GM12878 (cell line): ENCODE measurements at regions not wholly inside any gene's neighbourhood (a gene's known extent, or its start where the extent isn't known, plus 50 kb on each side); places are given as distances from the start of the nearest gene placed in this dataset.

Experiments used
- ATAC-seq: fragments of 200-7000 bp; cut with Tn5 transposase; 3 replicates; pipeline ENCODE4 v1.9.1; 2020; ENCODE audit warnings: mild to moderate bottlenecking, moderate library complexity
- BruUV-seq: library from RNA; stranded (reverse); fragments of 400-500 nt; replicated peaks from 2 replicates; lab custom pipeline; 2021; lab: Mats Ljungman, UMichigan
- CTCF ChIA-PET: fragments of 300-600 bp; sonication (Branson Sonifier 250); formaldehyde crosslinking; extraction: SDS; loops from one replicate; lab custom pipeline; 2021; ENCODE audit warnings: inconsistent platforms; lab: Yijun Ruan, JAX
- POLR2A ChIA-PET: fragments of 350-600 bp; formaldehyde crosslinking; extraction: SDS; loops from one replicate; lab custom pipeline; 2021; ENCODE audit warnings: inconsistent platforms; lab: Charles Lee
- RAD21 ChIA-PET: fragments of 300-600 bp; sonication (Branson Sonifier 250); formaldehyde crosslinking; loops from one replicate; lab custom pipeline; 2023; ENCODE audit warnings: antibody characterized with exemption; ENCODE audit not compliant: unreplicated experiment; lab: Charles Lee
- SMC1A ChIA-PET: fragments of 300-600 bp; sonication (Branson Sonifier 250); formaldehyde crosslinking; loops from one replicate; lab custom pipeline; 2023; ENCODE audit not compliant: unreplicated experiment, uncharacterized antibody; lab: Charles Lee
- DNase-seq: peaks from one replicate; pipeline ENCODE4 v3.0.0-alpha.2; 2011; ENCODE audit warnings: low read depth, low spot score
- FAIRE-seq: peaks from 3 replicates; lab custom pipeline; 2011; peaks lifted over from hg19 to GRCh38; lab: Jason Lieb, UNC
- H2AFZ ChIP-seq: 2 replicates; pipeline ENCODE4 v1.6.0; 2011; ENCODE audit warnings: low read depth, low read length, control low read depth; ENCODE audit not compliant: control insufficient read depth
- H3K27ac ChIP-seq: 2 replicates; pipeline ENCODE4 v1.5.1; 2011; ENCODE audit warnings: control low read depth; ENCODE audit not compliant: control insufficient read depth, insufficient read depth
- H3K27me3 ChIP-seq, 2 experiments: replicated peaks in 1 of 2; 2 replicates each; pipeline versions ENCODE4 v1.6.0 to v1.6.1; 2011; ENCODE audit warnings: low read length in 1 of 2; ENCODE audit not compliant: control insufficient read depth in 2 of 2, insufficient read depth in 2 of 2
- H3K36me3 ChIP-seq, 2 experiments: 2 replicates each; pipeline ENCODE4 v1.5.1; 2011; ENCODE audit warnings: low read length in 1 of 2; ENCODE audit not compliant: control insufficient read depth in 2 of 2, insufficient read depth in 2 of 2
- H3K4me1 ChIP-seq: 2 replicates; pipeline ENCODE4 v1.6.1; 2011; ENCODE audit warnings: mild to moderate bottlenecking, low read length, moderate library complexity, mixed read lengths; ENCODE audit not compliant: control insufficient read depth, insufficient read depth
- H3K4me2 ChIP-seq: 2 replicates; pipeline ENCODE4 v1.6.0; 2011; ENCODE audit warnings: control low read depth; ENCODE audit not compliant: control insufficient read depth, insufficient read depth
- H3K4me3 ChIP-seq: fragments of 200-600 bp; sonication (generic); 2 replicates; pipeline ENCODE4 v1.5.1; 2016
- H3K79me2 ChIP-seq: 2 replicates; pipeline ENCODE4 v1.6.0; 2011; ENCODE audit warnings: low read length; ENCODE audit not compliant: control insufficient read depth, insufficient read depth
- H3K9ac ChIP-seq: 2 replicates; pipeline ENCODE4 v1.8.0; 2011; ENCODE audit warnings: low read length, control low read depth, mixed read lengths; ENCODE audit not compliant: control insufficient read depth, insufficient read depth
- H3K9me3 ChIP-seq: replicated peaks from 3 replicates; pipeline ENCODE4 v1.5.1; 2011; ENCODE audit warnings: mild to moderate bottlenecking, low read length; ENCODE audit not compliant: control insufficient read depth, insufficient read depth
- H4K20me1 ChIP-seq: 2 replicates; pipeline ENCODE4 v1.6.0; 2011; ENCODE audit not compliant: control insufficient read depth, insufficient read depth
- CUX1 ChIP-seq: IDR thresholded peaks from 2 replicates; pipeline ENCODE4 v1.6.1; 2012; ENCODE audit warnings: improper control_type of control experiment, low read depth, low read length; ENCODE audit not compliant: insufficient replicate concordance
- HCFC1 ChIP-seq: fragments of 150-350 bp; IDR thresholded peaks from 2 replicates; pipeline ENCODE4 v1.6.1; 2014; ENCODE audit warnings: low read length
- HDAC2 ChIP-seq: fragments of 200-600 bp; sonication (generic); IDR thresholded peaks from 2 replicates; pipeline ENCODE4 v1.6.1; 2017
- IKZF2 ChIP-seq, 2 experiments: fragments of 450-650 bp; IDR thresholded peaks; 2 replicates each; pipeline ENCODE4 v1.6.1; 2017; ENCODE audit warnings: mild to moderate bottlenecking in 2 of 2, moderate library complexity in 2 of 2
- MYC ChIP-seq: IDR thresholded peaks from 2 replicates; pipeline ENCODE4 v1.6.1; 2011; ENCODE audit warnings: mild to moderate bottlenecking, low read length, moderate library complexity, inconsistent platforms; ENCODE audit not compliant: insufficient read depth, insufficient replicate concordance, insufficient read length, severe bottlenecking
- NR2C1 ChIP-seq: fragments of 450-650 bp; IDR thresholded peaks from 2 replicates; pipeline ENCODE4 v1.6.1; 2017; ENCODE audit warnings: antibody characterized with exemption, mild to moderate bottlenecking, moderate library complexity
- STAT1 ChIP-seq: fragments of 450-650 bp; conservative IDR thresholded peaks from 2 replicates; pipeline ENCODE4 v1.6.1; 2014; ENCODE audit warnings: antibody characterized with exemption, mild to moderate bottlenecking
- TARDBP ChIP-seq: IDR thresholded peaks from 2 replicates; pipeline ENCODE4 v1.6.1; 2016; ENCODE audit warnings: borderline replicate concordance
- YBX1 ChIP-seq: fragments of 450-650 bp; IDR thresholded peaks from 2 replicates; pipeline ENCODE4 v1.6.1; 2016; ENCODE audit warnings: antibody characterized with exemption
- WGBS: methylation state at CpG from one replicate; pipeline ENCODE4 v1.1.6; 2016; ENCODE audit warnings: low lambda C conversion rate; ENCODE audit not compliant: insufficient replicate concordance, insufficient coverage; ENCODE audit errors: missing lambda C conversion rate; 5-methylcytosine and 5-hydroxymethylcytosine counted together
- in situ Hi-C: fragments of 300-500 bp; cut with MboI; formaldehyde crosslinking; loops from 9 replicates; pipeline ENCODE4 v1.14.3; 2018; ENCODE audit warnings: mixed read lengths
- intact Hi-C: fragments of 100-400 bp; cut with micrococcal nuclease; formaldehyde crosslinking; loops from one replicate; pipeline ENCODE4 v1.14.2; 2022; ENCODE audit not compliant: unreplicated experiment

DNA sequence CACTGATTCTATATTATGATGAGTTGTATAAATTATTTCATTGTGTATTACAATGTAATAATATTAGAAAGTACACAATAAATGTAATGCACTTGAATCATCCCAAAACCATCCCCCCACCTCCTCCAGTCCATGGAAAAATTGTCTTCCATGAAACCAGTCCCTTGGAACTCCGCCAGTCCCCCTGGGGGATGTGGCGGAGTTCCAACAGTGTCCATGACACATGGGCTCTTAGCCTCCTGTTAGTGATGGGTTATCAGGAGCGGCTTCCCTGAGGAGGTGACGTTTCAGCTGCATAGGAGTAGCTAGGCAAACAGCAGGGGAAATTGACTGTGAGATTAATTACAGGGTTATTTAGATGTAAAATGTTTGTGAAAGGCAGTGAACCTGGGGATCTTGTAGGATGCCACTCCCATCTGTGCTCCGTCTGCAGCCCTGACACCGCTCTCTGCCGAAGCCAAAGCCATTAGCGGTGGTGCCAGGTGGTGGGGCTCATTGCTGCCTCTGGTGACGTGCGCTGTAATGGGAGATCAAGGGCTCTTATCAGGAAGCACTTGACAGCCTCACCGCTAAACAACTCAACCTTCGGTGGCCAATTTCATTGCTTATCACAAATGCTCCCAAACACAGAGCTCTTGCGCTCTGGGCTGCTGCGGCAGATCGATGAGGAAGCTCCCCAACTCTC, 81.6 kb upstream of the MC3R start:
- Histone ChIP-seq H2AFZ (no peak overlapping the region), H3K79me2 (no peaks in the 10 kb centered on the region), H3K9ac (no peak overlapping the region), H3K36me3 (no peaks in the 10 kb centered on the region), H4K20me1 (no peaks in the 10 kb centered on the region), H3K4me2 (no peak overlapping the region), H3K4me1 (no peaks in the 10 kb centered on the region), H3K4me3 (no peak overlapping the region), H3K27ac (no peak overlapping the region), H3K9me3 (no peaks in the 10 kb centered on the region; the same call in 2 of the 3 replicates), H3K27me3 (no peaks in the 10 kb centered on the region)
- RAD21 ChIA-PET: no interaction called here
- WGBS: 56% methylated on average over 15 of the region's 15 CpGs
- DNase-seq: no peak
- no peak for TF ChIP-seq MYC
- TF ChIP-seq NR2C1: no peak
- no peak for TF ChIP-seq STAT1
- no peak for FAIRE-seq
- intact Hi-C loops: no loop called here
- CTCF ChIA-PET: interaction anchor here (1.1 kb wide), 1 partner anchor 10 kb away, joined by 3 read pairs; no protein-coding TSS in a partner anchor
- no TSS peak for BruUV-seq
- in situ Hi-C loops: no loop called here
- POLR2A ChIA-PET: no interaction called here
- SMC1A ChIA-PET: no interaction called here
- no peak for ATAC-seq

DNA sequence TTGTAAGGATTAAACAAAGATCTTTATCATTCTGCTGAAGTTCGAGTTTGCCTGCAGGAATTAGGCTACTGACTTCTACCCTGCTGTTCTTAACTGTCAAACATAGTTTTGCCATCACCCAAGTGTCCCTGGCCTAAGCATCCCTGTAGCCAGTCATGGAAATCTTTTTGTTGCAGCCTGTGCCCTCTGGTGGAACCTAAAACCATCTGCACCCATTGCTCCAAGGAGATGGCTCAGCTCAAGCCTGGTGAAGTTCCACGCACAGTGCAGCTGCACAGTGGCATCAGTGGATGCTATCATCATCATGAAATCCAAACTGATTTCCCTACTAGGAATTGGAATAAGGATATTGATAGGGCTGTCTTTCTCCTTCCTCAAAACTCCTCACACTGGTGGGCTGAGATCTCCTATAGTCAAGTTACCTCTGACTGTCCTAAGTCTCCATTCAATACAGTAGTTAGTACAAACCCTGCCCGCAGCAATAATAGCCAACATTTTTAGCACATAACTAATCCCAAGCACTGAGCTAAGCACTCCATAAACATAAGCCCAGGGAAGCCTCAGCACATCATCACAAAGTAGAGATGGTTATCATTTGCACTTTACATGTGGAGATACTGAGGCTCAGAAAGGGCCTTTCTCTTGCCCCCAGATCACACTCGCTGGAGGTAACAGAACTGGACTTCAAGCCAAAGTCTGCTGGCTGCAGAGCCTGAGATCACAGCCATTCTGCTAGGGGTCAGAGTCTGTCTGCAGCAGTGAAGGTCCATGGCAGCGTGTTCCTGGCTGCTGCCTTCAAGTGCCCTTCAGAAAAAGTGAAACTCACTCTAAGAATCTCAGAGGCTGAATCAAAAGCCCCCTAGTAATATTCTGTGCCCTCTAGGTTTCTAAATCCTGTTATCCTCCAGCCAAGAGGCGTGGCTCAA, 77.2 kb upstream of the MC3R start:
- Histone ChIP-seq H3K27ac (no peak overlapping the region), H3K4me1 (no peaks in the 10 kb centered on the region), H4K20me1 (no peaks in the 10 kb centered on the region), H3K79me2 (no peaks in the 10 kb centered on the region), H3K36me3 (no peaks in the 10 kb centered on the region), H3K4me3 (no peak overlapping the region), H3K9me3 (no peaks in the 10 kb centered on the region; the same call in 2 of the 3 replicates), H2AFZ (no peak overlapping the region), H3K4me2 (no peak overlapping the region), H3K9ac (no peak overlapping the region), H3K27me3 (no peaks in the 10 kb centered on the region)
- POLR2A ChIA-PET: no interaction called here
- in situ Hi-C loops: no loop called here
- SMC1A ChIA-PET: no interaction called here
- DNase-seq (no peak), FAIRE-seq (no peak), ATAC-seq (no peak)
- intact Hi-C loops: no loop called here
- WGBS: 13% methylated on average over 6 of the region's 6 CpGs
- CTCF ChIA-PET: no interaction called here
- RAD21 ChIA-PET: no interaction called here
- no TSS peak for BruUV-seq
- no peak for TF ChIP-seq TARDBP
- no peak for TF ChIP-seq YBX1
- TF ChIP-seq IKZF2 (IDR thresholded peaks at IDR 0.05): no peak
- TF ChIP-seq CUX1: no peak
- TF ChIP-seq HCFC1: no peak
- TF ChIP-seq HDAC2: no peak
